ENCODE measurements at regions not wholly inside any gene's neighbourhood (a gene's known extent, or its start where the extent isn't known, plus 50 kb on each side); places are given as distances from the start of the nearest gene placed in this dataset.

DNA sequence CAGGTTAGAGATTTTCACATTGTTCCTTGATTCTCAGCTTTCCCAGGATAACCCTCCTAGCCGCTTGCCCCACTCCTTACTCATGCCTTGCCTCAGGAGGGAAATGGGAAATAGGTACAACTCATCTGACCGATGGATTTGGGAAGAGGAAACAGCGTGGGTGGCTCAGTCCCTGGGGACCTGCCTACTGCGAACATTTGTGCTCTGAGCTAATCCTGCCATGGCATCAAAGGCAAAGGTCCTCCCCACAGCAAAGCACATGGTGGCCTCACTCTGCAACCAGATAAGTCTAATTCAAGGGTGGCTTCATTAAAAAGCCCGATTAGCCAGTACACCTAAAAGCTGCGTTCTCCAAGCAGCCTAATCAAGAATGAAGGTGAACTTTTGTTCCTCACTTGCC, 82.4 kb upstream of the ADRA1B start:
- no peak overlapping the region for H3K27ac ChIP-seq
- TF ChIP-seq ZFX (IDR thresholded peaks at IDR 0.05; ENCODE audit: borderline replicate concordance), result no peak
- TF ChIP-seq, protein P1, sequence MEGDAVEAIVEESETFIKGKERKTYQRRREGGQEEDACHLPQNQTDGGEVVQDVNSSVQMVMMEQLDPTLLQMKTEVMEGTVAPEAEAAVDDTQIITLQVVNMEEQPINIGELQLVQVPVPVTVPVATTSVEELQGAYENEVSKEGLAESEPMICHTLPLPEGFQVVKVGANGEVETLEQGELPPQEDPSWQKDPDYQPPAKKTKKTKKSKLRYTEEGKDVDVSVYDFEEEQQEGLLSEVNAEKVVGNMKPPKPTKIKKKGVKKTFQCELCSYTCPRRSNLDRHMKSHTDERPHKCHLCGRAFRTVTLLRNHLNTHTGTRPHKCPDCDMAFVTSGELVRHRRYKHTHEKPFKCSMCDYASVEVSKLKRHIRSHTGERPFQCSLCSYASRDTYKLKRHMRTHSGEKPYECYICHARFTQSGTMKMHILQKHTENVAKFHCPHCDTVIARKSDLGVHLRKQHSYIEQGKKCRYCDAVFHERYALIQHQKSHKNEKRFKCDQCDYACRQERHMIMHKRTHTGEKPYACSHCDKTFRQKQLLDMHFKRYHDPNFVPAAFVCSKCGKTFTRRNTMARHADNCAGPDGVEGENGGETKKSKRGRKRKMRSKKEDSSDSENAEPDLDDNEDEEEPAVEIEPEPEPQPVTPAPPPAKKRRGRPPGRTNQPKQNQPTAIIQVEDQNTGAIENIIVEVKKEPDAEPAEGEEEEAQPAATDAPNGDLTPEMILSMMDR (IDR thresholded peaks at IDR 0.05), result no peak

DNA sequence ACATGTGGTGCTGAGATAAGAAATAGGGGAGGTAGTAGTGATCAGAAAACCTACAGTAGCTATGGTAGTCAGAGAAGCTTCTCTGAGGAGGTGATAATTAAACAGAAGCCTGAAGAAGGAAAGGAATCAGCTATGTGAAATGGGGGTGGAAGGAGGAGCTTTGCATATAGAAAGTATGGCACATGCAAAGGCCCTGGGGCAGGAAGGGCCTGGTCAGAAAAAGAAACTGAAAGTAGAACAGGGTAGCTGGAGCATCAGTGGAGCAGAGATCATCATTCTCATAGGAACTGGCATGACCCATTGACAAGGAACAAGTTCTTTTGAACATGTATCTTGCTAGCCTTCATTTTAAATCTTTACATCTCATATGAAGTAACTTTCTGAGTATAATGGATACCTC, 80.7 kb upstream of the ADRA1B start:
- no peak for TF ChIP-seq ZFX (IDR thresholded peaks at IDR 0.05; ENCODE audit: borderline replicate concordance)
- TF ChIP-seq, protein P1 (IDR thresholded peaks at IDR 0.05), result no peak
- H3K27ac ChIP-seq, result no peak overlapping the region

DNA sequence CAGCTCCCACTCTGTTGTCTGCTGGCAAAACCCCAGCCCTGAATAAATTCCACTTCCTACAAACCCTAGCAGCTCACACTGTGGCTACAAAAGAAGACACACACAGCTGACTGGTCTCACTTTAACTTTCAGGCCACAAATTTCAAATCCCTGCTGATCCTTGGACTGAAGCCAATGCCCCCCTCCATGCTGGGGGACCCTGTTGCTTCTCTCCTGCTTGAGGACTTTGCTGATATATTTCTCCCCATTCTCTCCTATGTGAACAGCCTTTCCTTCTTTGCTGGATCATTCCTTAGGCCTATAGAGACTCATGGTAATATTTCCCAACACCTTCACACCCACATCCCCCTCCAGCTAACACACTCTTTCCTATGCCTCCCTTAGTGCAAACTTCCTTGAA, 79.6 kb upstream of the ADRA1B start:
- TF ChIP-seq, protein P1 (IDR thresholded peaks at IDR 0.05), result no peak
- no peak for TF ChIP-seq ZFX (IDR thresholded peaks at IDR 0.05; ENCODE audit: borderline replicate concordance)

DNA sequence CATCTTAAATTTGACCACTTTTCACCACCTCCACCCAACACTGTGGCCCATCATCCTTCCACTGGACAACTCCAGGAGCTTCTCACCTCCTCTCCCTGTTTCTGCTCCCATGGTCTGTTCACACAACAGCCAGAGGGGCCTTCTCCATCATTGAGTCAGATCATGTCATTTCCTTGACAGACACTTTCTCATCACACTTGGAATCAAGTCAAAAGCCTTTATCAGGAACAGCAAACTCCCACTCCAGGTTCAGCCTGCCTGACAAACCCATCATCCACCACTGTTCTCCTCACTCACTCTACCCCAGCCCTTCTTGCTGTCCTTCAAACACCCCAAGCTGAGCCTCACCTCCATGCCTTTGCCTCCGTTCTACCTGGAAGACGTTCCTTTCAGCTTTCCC, 78.4 kb upstream of the ADRA1B start:
- no peak for TF ChIP-seq ZFX (IDR thresholded peaks at IDR 0.05; ENCODE audit: borderline replicate concordance)
- TF ChIP-seq, protein P1 (IDR thresholded peaks at IDR 0.05), result no peak
- H3K27ac ChIP-seq, result no peak overlapping the region

More for the DNA sequence above, 79.6 kb upstream of the ADRA1B start:
- no peak overlapping the region for H3K27ac ChIP-seq

DNA sequence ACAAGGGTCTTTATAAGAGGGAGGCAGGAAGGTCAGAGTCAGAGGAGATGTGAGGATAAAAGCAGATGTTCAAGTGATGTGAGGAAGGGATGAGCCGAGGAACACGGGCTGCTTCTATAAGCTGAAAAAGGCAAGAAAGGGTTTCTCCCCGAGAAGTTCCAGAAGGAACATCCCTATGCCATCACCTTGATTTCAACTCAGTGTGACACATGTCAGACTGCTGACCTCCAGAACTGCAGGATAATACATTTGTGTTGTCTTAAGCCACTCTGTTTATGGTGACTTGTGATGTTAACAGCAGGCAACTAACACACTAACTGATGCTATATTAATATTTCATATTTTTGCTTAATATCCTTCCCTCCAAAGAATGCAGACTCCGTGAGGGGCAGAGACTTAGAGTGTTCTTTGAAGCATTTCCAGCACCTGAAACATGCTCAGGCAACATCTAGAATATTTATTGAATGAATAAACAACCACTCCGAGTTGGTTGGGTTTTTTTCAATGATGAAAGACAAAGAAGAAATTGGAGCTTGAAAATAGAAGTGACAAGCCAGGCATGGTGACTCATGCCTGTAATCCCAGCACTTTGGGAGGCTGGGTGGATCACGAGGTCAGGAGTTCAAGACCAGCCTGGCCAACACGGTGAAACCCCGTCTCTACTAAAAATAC, 77.6 kb upstream of the ADRA1B start:
- TF ChIP-seq, protein P1 (IDR thresholded peaks at IDR 0.05), result no peak
- TF ChIP-seq ZFX (IDR thresholded peaks at IDR 0.05; ENCODE audit: borderline replicate concordance), result no peak
- no peak overlapping the region for H3K27ac ChIP-seq

DNA sequence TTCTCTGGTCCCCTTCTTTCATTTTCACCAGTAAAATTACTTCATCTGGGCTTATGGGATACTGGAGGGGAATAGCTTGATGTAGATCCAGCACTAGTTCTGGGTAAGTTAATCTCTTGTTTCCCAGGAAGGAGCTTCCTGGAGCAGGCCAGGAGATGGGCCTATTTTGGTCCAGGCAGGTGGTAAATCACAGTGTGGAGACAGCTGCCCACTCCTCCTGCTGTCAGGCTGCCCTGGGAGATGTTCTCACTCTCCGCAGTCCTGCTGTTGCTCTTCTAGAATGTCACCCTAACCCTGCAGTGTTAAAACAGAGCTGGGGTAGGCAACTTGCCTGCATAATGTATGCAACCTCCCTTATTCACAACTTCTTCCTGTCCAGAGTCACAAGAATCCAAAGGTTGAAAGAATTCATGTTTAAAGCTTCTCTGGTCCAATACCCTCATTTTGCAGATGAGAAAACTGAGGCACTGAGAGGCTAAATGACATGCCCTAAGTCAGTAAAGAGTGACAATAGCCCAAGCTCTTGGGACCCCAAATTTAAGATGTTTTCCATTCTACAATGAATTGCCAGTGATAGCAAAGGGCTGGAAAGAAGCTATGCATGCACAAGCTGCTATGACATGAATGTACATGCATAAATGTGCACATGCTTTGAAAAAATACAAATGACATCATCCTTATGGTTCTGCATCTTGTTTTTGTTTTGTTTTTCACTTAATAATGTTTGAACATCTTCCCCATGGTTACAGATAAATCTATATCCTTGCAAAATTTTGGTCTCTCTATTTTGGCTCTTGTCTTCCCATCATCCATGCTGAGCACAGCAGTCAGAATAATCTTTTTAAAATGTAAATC, 71.8 kb upstream of the ADRA1B start:
- no peak for TF ChIP-seq ZFX (IDR thresholded peaks at IDR 0.05; ENCODE audit: borderline replicate concordance)
- TF ChIP-seq, protein P1 (IDR thresholded peaks at IDR 0.05), result no peak
- no peak overlapping the region for H3K27ac ChIP-seq
